ENCODE measurements at regions not wholly inside any gene's neighbourhood (a gene's known extent, or its start where the extent isn't known, plus 50 kb on each side); places are given as distances from the start of the nearest gene placed in this dataset.

DNA sequence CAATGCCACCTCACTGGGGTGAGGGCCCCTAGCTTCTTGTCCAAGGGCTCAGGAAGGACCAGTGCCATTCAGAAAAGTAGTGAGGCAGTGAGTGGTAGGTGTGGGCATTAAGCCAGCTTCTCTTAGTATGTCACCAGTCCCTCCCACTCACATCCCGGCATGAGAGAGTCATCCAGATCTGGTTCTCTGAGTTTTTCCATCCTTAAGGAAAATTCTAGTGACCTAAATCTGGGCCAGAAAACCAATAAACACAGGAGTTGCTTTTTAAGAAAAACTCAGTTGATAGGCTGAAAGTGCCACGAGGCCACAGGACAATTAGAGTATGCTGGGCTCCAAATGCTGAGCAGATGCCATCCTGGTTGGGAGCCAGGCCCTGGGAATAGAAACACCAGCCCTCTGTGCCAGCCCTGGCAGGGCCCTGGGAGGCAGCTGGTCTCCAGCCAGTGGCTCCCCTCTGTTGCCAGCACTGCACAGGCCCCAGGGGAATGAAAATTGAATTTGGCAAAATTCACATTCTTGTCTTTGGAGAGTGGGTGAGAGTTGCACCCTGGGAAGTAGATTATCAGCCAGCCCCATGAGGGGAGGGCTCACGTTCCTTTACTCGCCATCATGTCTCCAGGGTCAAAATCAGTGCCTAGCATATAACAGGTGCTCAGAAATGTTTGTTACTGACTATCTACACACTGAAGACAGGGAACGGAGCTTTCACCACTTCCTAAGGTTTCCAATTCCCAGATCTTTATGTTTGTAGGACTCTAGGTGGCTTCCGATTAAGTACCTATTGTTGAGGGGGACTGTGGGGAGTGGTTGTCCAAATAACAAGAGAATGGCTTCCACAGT, 52.8 kb downstream of the FAM43A start:
- TF ChIP-seq, protein P1, sequence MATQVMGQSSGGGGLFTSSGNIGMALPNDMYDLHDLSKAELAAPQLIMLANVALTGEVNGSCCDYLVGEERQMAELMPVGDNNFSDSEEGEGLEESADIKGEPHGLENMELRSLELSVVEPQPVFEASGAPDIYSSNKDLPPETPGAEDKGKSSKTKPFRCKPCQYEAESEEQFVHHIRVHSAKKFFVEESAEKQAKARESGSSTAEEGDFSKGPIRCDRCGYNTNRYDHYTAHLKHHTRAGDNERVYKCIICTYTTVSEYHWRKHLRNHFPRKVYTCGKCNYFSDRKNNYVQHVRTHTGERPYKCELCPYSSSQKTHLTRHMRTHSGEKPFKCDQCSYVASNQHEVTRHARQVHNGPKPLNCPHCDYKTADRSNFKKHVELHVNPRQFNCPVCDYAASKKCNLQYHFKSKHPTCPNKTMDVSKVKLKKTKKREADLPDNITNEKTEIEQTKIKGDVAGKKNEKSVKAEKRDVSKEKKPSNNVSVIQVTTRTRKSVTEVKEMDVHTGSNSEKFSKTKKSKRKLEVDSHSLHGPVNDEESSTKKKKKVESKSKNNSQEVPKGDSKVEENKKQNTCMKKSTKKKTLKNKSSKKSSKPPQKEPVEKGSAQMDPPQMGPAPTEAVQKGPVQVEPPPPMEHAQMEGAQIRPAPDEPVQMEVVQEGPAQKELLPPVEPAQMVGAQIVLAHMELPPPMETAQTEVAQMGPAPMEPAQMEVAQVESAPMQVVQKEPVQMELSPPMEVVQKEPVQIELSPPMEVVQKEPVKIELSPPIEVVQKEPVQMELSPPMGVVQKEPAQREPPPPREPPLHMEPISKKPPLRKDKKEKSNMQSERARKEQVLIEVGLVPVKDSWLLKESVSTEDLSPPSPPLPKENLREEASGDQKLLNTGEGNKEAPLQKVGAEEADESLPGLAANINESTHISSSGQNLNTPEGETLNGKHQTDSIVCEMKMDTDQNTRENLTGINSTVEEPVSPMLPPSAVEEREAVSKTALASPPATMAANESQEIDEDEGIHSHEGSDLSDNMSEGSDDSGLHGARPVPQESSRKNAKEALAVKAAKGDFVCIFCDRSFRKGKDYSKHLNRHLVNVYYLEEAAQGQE (IDR thresholded peaks at IDR 0.05; ENCODE audit: borderline replicate concordance in 1 of 2, low read depth in 1 of 2, low read length in 2 of 2), result no peak
- TF ChIP-seq, protein P2, sequence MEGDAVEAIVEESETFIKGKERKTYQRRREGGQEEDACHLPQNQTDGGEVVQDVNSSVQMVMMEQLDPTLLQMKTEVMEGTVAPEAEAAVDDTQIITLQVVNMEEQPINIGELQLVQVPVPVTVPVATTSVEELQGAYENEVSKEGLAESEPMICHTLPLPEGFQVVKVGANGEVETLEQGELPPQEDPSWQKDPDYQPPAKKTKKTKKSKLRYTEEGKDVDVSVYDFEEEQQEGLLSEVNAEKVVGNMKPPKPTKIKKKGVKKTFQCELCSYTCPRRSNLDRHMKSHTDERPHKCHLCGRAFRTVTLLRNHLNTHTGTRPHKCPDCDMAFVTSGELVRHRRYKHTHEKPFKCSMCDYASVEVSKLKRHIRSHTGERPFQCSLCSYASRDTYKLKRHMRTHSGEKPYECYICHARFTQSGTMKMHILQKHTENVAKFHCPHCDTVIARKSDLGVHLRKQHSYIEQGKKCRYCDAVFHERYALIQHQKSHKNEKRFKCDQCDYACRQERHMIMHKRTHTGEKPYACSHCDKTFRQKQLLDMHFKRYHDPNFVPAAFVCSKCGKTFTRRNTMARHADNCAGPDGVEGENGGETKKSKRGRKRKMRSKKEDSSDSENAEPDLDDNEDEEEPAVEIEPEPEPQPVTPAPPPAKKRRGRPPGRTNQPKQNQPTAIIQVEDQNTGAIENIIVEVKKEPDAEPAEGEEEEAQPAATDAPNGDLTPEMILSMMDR (CRISPR knock-in tag; IDR thresholded peaks at IDR 0.05), result no peak
- TF ChIP-seq FOXM1 (CRISPR knock-in tag; IDR thresholded peaks at IDR 0.05), result no peak
- TF ChIP-seq SMARCE1 (IDR thresholded peaks at IDR 0.05; ENCODE audit: borderline replicate concordance), result no peak
- TF ChIP-seq NCOA5 (CRISPR knock-in tag; IDR thresholded peaks at IDR 0.05), result no peak
- TF ChIP-seq PTBP1 (IDR thresholded peaks at IDR 0.05; ENCODE audit: low read depth, low read length, poor library complexity, severe bottlenecking), result no peak
- no peak for TF ChIP-seq TCF12 (IDR thresholded peaks at IDR 0.05)
- no peak for TF ChIP-seq TCF12 (CRISPR knock-in tag; IDR thresholded peaks at IDR 0.05)
- TF ChIP-seq ZFP36L1 (CRISPR knock-in tag; IDR thresholded peaks at IDR 0.05), result no peak
- TF ChIP-seq SIN3A (IDR thresholded peaks at IDR 0.05; ENCODE audit: borderline replicate concordance, low read depth, low read length), result no peak
- no peak for TF ChIP-seq POGZ (CRISPR knock-in tag; IDR thresholded peaks at IDR 0.05)
- no peak for TF ChIP-seq ZNF841 (CRISPR knock-in tag; IDR thresholded peaks at IDR 0.05; ENCODE audit: borderline replicate concordance)
